GM18507 (cell line): ENCODE measurements at regions not wholly inside any gene's neighbourhood (a gene's known extent, or its start where the extent isn't known, plus 50 kb on each side); places are given as distances from the start of the nearest gene placed in this dataset.

Source experiments
- DNase-seq: peaks from one replicate; pipeline ENCODE4 v3.0.0; 2011; ENCODE audit warnings: low read depth; ENCODE audit not compliant: insufficient read length; ENCODE audit errors: extremely low spot score
- FAIRE-seq: peaks from 2 replicates; lab custom pipeline; 2011; peaks lifted over from hg19 to GRCh38; lab: Jason Lieb, UNC

GRCh38 chr4:116878280-116878679, 207.1 kb downstream of the TRAM1L1 start:
- no peak for FAIRE-seq
- no peak for DNase-seq

DNA sequence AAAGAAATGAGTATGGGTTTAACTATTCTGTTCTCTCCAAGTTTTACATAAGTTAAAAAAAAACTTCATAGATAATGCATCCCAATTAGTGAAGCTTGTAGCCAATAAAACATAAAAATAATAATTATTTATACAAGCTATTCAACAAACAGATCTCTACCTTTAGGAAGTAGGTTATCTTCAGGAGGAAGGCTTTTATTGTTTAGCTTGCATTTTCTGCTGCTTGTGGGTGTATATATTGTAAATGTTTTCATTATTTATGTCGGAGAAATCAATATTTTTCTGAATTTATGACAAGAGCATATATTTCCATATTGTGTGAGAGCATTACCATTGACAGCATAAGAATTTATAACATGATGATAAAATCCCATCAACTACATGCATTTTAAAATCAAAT, 208.3 kb downstream of the TRAM1L1 start:
- FAIRE-seq, result no peak
- no peak for DNase-seq

DNA sequence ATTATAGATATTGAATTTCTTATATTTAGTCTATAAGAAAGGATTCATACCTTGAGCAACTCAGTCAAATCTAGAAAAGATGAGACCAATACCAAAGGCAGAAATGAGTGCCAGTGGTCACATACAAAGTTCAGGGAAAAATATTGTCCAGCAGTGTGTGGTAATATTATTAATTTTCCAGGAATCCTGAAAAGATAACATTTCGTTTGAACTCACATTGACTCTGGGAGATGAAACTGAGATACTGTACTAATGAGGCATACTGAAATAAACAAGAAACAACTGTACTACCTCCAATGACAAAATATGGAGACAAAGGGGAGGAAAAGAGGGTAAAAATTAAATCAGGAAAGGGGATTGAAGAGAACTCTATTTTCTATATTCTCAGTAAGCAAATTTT, 212.4 kb downstream of the TRAM1L1 start:
- no peak for FAIRE-seq
- no peak for DNase-seq

GRCh38 chr4:116872308-116872707, 213.1 kb downstream of the TRAM1L1 start:
- no peak for FAIRE-seq
- no peak for DNase-seq

GRCh38 chr4:116870686-116871085, 214.7 kb downstream of the TRAM1L1 start:
- DNase-seq, result no peak
- FAIRE-seq, result no peak

DNA sequence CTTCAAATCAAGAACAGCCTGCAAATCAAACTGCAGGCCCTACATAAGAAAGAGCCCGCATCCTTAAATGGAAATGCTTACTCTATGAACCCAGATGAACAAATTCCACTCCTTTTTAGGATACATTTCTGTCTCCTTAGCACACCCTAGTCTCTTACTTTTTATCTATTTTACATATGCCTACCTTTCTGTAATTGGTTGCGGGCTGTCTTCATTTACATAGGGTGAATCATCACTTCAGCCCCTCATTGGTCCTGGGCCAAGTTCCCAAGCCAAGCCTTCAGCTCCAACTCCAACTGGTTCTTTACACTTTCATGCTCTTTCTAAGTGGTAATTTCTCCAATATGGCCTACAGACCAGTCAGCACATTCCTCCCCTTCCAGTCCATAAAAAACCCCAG, 219.3 kb downstream of the TRAM1L1 start:
- FAIRE-seq, result no peak

GRCh38 chr4:116862592-116862991, 222.8 kb downstream of the TRAM1L1 start:
- DNase-seq (no peak), FAIRE-seq (no peak)

More for the DNA sequence above, 219.3 kb downstream of the TRAM1L1 start:
- no peak for DNase-seq

DNA sequence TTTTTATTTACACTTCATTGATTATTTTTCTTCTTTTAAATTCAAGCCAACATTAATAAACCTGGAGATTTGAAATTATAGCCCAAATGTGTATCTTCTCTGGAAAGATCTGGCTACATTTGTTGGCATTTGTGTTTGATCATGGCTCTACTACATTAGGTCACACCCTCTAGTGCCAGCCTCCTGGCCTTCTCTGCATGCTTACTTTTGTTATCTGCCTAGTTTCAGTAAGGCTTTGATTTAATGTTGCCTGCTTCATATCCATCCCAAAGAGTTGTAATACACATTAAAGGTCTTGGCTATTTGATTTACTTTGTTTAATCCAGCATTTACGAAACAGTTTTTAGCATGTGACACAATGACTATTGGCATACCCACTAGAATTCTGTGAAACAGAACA, 224.5 kb downstream of the TRAM1L1 start:
- DNase-seq (no peak), FAIRE-seq (no peak)

DNA sequence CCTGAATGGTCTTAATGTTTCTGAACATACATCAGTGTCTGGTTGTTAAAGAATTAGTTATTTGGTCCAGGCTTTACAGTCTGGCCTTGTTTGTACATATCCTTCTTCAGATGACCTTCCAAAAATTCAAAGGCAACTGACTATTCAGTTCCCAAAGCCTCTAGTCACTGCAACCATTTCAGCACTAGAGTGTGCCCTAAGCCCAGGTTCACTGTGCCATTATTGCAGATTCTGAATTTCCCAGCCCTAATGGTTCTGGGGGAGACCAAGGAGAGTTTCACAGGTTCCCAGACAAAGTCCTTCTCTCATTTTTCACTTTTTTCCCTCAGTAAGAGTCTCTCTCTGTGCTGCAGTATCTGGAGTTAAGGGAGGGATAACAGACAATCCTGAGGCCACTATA, 235.8 kb downstream of the TRAM1L1 start:
- FAIRE-seq (no peak), DNase-seq (no peak)

- no peak for FAIRE-seq
- no peak for DNase-seq
Measured at GRCh38 chr4:116847616-116848015, 237.8 kb downstream of the TRAM1L1 start.

DNA sequence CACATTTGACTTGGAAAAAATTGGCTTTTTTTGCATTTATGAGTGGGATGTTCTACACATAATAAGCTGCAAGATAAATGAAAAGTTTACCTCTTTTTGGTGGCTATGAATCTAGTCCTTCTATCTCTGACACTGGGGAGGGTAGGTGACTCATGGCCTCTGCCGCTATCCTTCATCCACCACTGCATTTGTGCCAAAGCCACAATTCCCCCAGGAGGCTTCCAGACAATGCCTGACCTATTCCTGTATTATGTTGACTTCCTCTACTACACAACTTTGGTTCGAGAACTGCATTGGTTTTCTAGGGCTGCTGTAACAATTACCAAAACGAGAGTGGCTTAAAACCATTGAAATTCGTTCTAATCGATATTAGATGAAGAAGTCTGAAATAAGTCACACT, 245.6 kb downstream of the TRAM1L1 start:
- DNase-seq, result no peak

GRCh38 chr4:116838609-116839008, 246.8 kb downstream of the TRAM1L1 start:
- FAIRE-seq (no peak), DNase-seq (no peak)

More for the DNA sequence above, 245.6 kb downstream of the TRAM1L1 start:
- no peak for FAIRE-seq

DNA sequence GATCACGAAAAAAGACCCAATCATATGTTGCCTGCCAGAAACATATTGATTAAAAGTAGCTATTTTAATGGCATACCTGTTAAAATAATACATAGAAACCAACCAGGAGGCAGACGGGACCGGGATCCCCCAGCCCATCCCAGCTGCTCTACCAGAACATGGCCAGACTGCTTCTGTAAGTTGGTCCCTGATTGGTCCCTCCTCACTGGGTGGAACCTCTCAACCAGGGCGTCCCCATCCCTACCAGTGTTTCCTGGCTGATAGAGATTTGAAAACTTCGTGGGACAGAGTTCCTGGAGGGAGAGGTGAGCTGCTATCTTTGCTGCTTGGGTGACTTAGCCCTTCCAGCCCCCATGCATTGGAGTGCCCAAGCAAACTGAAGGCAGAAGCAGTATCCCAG, 256.2 kb downstream of the TRAM1L1 start:
- FAIRE-seq (no peak), DNase-seq (no peak)

DNA sequence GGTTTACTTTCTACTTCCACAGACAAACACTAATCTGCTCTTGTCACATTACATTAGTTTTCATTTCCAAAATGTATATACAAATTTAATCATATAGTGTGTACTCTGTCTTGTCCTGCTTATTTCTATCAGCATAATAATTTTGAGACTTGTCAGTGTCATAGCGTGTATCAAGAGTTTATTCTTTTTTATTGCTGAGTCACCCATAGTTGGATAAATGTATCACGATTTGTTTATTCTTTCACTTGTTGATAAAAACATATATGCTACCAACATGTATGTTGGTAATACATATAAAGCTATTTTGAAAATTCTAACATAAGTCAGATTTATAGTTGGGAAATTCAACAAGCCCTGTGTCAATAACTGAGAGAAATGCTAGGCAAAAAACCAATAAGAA, 261.2 kb downstream of the TRAM1L1 start:
- no peak for DNase-seq
- no peak for FAIRE-seq

DNA sequence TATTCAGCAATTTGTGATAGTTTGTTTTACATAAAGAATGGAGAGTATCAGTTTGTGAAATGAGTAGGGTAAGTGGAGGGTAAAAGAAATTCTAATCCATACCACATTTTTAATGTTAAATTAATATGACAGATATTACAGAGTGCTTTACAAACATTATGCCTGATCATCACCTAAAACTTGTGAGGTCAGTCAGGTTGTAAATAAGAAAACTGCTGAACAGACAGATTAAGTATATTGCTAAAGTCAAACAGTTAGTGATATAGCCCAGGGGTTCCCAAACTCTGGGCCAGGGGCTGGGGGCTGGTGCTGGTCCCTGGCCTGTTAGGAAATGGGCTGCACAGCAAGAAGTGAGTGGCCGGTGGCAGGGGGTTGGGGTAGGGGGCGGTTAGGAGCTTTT, 273.6 kb downstream of the TRAM1L1 start:
- FAIRE-seq (no peak), DNase-seq (no peak)

DNA sequence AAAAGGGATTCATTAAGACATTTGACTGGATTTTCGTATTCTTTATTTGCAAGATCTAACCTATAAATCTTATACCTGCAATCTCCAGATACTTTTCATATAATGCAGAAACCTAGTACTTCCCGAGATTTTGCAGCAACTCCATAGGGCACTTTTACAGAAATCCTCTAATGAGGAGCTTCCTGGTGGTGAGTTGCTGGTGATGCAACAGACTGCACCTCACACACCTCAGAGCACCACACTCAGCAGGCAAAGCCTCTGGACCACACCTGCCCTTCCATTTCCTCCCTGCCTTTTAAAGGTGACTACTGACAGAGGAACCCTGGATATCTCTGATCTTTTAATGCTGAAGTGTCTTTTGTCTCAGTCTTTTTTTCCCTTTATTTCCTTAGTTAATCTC, 289.4 kb downstream of the TRAM1L1 start:
- FAIRE-seq (no peak), DNase-seq (no peak)

DNA sequence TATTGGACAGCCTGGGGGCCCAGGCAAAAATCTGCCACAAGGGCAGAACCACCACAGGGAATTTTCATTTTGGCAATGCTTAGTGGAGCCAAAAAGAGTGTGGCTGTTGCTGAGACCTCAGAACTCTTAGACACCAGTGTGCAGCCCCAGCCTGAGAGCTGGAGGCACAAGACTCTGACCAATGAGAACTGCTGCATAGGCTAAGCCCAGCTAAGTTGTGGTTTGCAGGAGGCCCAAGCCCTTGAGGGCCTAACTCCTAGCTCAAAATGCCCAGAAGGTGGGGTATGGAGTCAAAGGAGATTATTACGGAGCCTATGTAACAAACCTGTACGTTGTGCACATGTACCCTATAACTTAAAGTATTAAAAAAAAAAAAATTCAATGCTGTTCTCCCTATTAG, 296.7 kb downstream of the TRAM1L1 start:
- DNase-seq (no peak), FAIRE-seq (no peak)

DNA sequence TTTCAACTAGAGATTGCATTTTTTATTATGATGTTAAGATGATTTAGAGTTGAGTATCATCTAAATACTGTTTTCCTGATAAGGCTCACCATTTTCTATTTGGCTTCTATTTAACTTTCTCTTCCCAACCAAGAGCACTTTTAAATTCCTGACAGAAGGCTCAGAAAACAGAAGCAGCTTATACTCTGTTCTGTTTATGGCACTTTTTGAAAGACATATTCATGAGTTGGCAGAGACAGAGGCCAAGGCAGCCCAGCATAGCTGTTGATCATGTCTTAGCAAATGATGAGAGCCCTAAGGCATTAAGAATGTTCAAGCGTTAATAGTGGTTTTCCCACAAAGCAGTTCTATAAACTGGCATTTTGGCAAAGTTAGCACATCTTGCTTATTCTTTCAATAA, 330.3 kb downstream of the TRAM1L1 start:
- FAIRE-seq (no peak), DNase-seq (no peak)

- DNase-seq (no peak), FAIRE-seq (no peak)
Measured at GRCh38 chr4:116752027-116752426, 333.3 kb downstream of the TRAM1L1 start.

GRCh38 chr4:116736756-116737155, 348.6 kb downstream of the TRAM1L1 start:
- no peak for DNase-seq
- FAIRE-seq, result no peak

- no peak for DNase-seq
- FAIRE-seq, result no peak
Measured at GRCh38 chr4:116734178-116734577, 351.2 kb downstream of the TRAM1L1 start.

GRCh38 chr4:116733370-116733769, 352.0 kb downstream of the TRAM1L1 start:
- DNase-seq, result no peak
- no peak for FAIRE-seq
